Fibroblast of lung (primary cell): ENCODE measurements at regions not wholly inside any gene's neighbourhood (a gene's known extent, or its start where the extent isn't known, plus 50 kb on each side); places are given as distances from the start of the nearest gene placed in this dataset.

Source experiments
- DNase-seq, 2 donors: peaks; one replicate each; pipeline versions ENCODE4 v3.0.0 to v3.0.0-alpha.2; 2010; ENCODE audit warnings: low read depth in 2 of 2
- H2AFZ ChIP-seq: 2 replicates; pipeline ENCODE4 v1.5.1; 2012; ENCODE audit warnings: low read length, control low read depth, inconsistent platforms
- H3K27ac ChIP-seq: 2 replicates; pipeline ENCODE4 v1.5.1; 2011; ENCODE audit warnings: low read length, control low read depth; ENCODE audit not compliant: insufficient read depth
- H3K27me3 ChIP-seq: 2 replicates; pipeline ENCODE4 v1.5.1; 2011; ENCODE audit warnings: mild to moderate bottlenecking, low read length; ENCODE audit not compliant: control insufficient read depth, insufficient read depth
- H3K36me3 ChIP-seq: 2 replicates; pipeline ENCODE4 v1.5.1; 2011; ENCODE audit warnings: low read length; ENCODE audit not compliant: control insufficient read depth, insufficient read depth
- H3K4me1 ChIP-seq: 2 replicates; pipeline ENCODE4 v1.5.1; 2011; ENCODE audit warnings: low read length; ENCODE audit not compliant: control insufficient read depth, insufficient read depth; ENCODE audit errors: extremely low read depth
- H3K4me2 ChIP-seq: 2 replicates; pipeline ENCODE4 v1.5.1; 2011; ENCODE audit warnings: low read length, control low read depth; ENCODE audit not compliant: insufficient read depth; ENCODE audit errors: extremely low read depth
- H3K4me3 ChIP-seq, 4 experiments: fragments of 200-600 bp in 1 of 4; sonication (generic) in 1 of 4; replicated peaks in 1 of 4; 2 replicates each; pipeline ENCODE4 v1.5.1; 2011 to 2016; ENCODE audit warnings: low read length in 4 of 4, low read depth in 3 of 4, mild to moderate bottlenecking in 3 of 4, control low read depth in 2 of 4, inconsistent platforms in 1 of 4, mixed read lengths in 1 of 4; ENCODE audit not compliant: insufficient read depth in 1 of 4; ENCODE audit errors: control extremely low read depth in 1 of 4
- H3K79me2 ChIP-seq: 2 replicates; pipeline ENCODE4 v1.5.1; 2012; ENCODE audit warnings: mild to moderate bottlenecking, low read length, inconsistent platforms; ENCODE audit not compliant: control insufficient read depth, insufficient read depth
- H3K9ac ChIP-seq: 2 replicates; pipeline ENCODE4 v1.5.1; 2011; ENCODE audit warnings: mild to moderate bottlenecking, low read length, control low read depth; ENCODE audit not compliant: insufficient read depth
- H3K9me3 ChIP-seq: 2 replicates; pipeline ENCODE4 v1.5.1; 2012; ENCODE audit warnings: low read depth, low read length; ENCODE audit not compliant: control insufficient read depth, insufficient read depth
- H4K20me1 ChIP-seq: 2 replicates; pipeline ENCODE4 v1.5.1; 2011; ENCODE audit warnings: low read length; ENCODE audit not compliant: control insufficient read depth, insufficient read depth; ENCODE audit errors: extremely low read depth
- EZH2 ChIP-seq: IDR thresholded peaks from 2 replicates; pipeline ENCODE4 v1.5.1; 2012; ENCODE audit warnings: low read length, control low read depth, mild to moderate bottlenecking; ENCODE audit errors: missing control alignments
- TF ChIP-seq, protein P1 (sequence below), 2 donors: IDR thresholded peaks in 1 of 2; conservative IDR thresholded peaks in 1 of 2; 1 replicate in 1 of 2; 2 replicates in 1 of 2; pipeline ENCODE4 v1.5.1; 2011 to 2012; ENCODE audit warnings: low read length in 2 of 2, control low read depth in 1 of 2, inconsistent platforms in 1 of 2, low read depth in 1 of 2, mild to moderate bottlenecking in 1 of 2

DNA sequence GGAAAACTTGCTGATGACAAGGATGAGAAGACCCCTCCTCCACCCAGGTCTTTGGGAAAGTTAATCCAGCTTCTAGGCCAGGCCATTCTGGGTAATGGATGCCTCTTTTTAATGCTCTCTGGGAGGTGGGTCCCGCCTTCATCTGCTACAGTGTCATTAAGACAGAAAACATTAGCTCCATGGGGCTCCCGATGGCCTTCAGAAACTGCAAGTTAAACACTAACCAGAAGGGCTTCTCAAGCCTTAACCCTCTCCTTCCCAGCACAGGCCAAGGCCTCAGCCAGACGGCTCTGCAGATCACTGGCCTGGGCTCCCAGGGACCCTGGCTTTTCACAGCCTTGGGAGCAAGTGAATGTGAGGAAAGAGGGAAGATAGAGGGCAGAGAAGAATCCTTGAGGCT is 364.9 kb downstream of the MATN1 start:
- Histone ChIP-seq H3K4me3 (no peak overlapping the region), H3K9me3 (no peaks in the 10 kb centered on the region), H3K27me3 (no peaks in the 10 kb centered on the region), H3K4me2 (no peak overlapping the region), H3K36me3 (no peaks in the 10 kb centered on the region), H4K20me1 (no peaks in the 10 kb centered on the region), H3K9ac (no peak overlapping the region), H3K4me1 (no peaks in the 10 kb centered on the region), H3K79me2 (no peaks in the 10 kb centered on the region), H2AFZ (no peak overlapping the region), H3K27ac (no peak overlapping the region)
- TF ChIP-seq, protein P1, sequence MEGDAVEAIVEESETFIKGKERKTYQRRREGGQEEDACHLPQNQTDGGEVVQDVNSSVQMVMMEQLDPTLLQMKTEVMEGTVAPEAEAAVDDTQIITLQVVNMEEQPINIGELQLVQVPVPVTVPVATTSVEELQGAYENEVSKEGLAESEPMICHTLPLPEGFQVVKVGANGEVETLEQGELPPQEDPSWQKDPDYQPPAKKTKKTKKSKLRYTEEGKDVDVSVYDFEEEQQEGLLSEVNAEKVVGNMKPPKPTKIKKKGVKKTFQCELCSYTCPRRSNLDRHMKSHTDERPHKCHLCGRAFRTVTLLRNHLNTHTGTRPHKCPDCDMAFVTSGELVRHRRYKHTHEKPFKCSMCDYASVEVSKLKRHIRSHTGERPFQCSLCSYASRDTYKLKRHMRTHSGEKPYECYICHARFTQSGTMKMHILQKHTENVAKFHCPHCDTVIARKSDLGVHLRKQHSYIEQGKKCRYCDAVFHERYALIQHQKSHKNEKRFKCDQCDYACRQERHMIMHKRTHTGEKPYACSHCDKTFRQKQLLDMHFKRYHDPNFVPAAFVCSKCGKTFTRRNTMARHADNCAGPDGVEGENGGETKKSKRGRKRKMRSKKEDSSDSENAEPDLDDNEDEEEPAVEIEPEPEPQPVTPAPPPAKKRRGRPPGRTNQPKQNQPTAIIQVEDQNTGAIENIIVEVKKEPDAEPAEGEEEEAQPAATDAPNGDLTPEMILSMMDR (conservative IDR thresholded peaks at IDR 0.05 in 1 of 2, IDR thresholded peaks at IDR 0.05 in 1 of 2; ENCODE audit: low read depth in 1 of 2, low read length in 2 of 2), result no peak
- TF ChIP-seq EZH2, result no peak
- DNase-seq, result no peak

GRCh38 chr1:30356839-30357238 is 366.5 kb downstream of the MATN1 start:
- DNase-seq, result no peak
- TF ChIP-seq, protein P1 (conservative IDR thresholded peaks at IDR 0.05 in 1 of 2, IDR thresholded peaks at IDR 0.05 in 1 of 2; ENCODE audit: low read depth in 1 of 2, low read length in 2 of 2), result no peak
- no peak for TF ChIP-seq EZH2

GRCh38 chr1:30354410-30354809 is 369.0 kb downstream of the MATN1 start:
- no peaks in the 10 kb centered on the region for H3K4me1 ChIP-seq
- H3K4me2 ChIP-seq, result no peak overlapping the region
- no peaks in the 10 kb centered on the region for H3K36me3 ChIP-seq
- no peak overlapping the region for H3K27ac ChIP-seq
- no peaks in the 10 kb centered on the region for H3K79me2 ChIP-seq
- H3K4me3 ChIP-seq, result no peak overlapping the region
- no peak for DNase-seq
- no peak overlapping the region for H3K9ac ChIP-seq
- no peaks in the 10 kb centered on the region for H3K9me3 ChIP-seq
- TF ChIP-seq, protein P1 (conservative IDR thresholded peaks at IDR 0.05 in 1 of 2, IDR thresholded peaks at IDR 0.05 in 1 of 2; ENCODE audit: low read depth in 1 of 2, low read length in 2 of 2), result no peak
- TF ChIP-seq EZH2, result no peak
- no peak overlapping the region for H2AFZ ChIP-seq
- no peaks in the 10 kb centered on the region for H3K27me3 ChIP-seq
- no peaks in the 10 kb centered on the region for H4K20me1 ChIP-seq

More at GRCh38 chr1:30356839-30357238, 366.5 kb downstream of the MATN1 start:
- Histone ChIP-seq H4K20me1 (no peaks in the 10 kb centered on the region), H3K79me2 (no peaks in the 10 kb centered on the region), H3K27ac (no peak overlapping the region), H3K27me3 (no peaks in the 10 kb centered on the region), H3K36me3 (no peaks in the 10 kb centered on the region), H3K9ac (no peak overlapping the region), H2AFZ (no peak overlapping the region), H3K4me3 (no peak overlapping the region), H3K4me1 (no peaks in the 10 kb centered on the region), H3K9me3 (no peaks in the 10 kb centered on the region), H3K4me2 (no peak overlapping the region)
